SK-N-SH (cell line): ENCODE measurements at regions not wholly inside any gene's neighbourhood (a gene's known extent, or its start where the extent isn't known, plus 50 kb on each side); places are given as distances from the start of the nearest gene placed in this dataset.

Experiments used
- CTCF ChIA-PET: fragments of 300-600, 350-600 bp; formaldehyde crosslinking; extraction: SDS; loops from one replicate; lab custom pipeline; 2021; lab: Yijun Ruan, JAX
- POLR2A ChIA-PET: fragments of 350-600 bp; sonication (Branson Sonifier 250); formaldehyde crosslinking; extraction: SDS; loops from one replicate; lab custom pipeline; 2020; ENCODE audit warnings: antibody characterized with exemption, inconsistent platforms; lab: Yijun Ruan, JAX
- DNase-seq: peaks from one replicate; pipeline ENCODE4 v3.0.0; 2012
- H2AFZ ChIP-seq: fragments of 200-600 bp; sonication (generic); 2 replicates; pipeline ENCODE4 v1.8.1; 2016; ENCODE audit warnings: antibody characterized with exemption, mild to moderate bottlenecking, low read depth
- H3F3A ChIP-seq: fragments of 200-600 bp; sonication (generic); replicated peaks from 2 replicates; pipeline ENCODE3; 2016; ENCODE audit warnings: antibody characterized with exemption, mild to moderate bottlenecking; ENCODE audit not compliant: insufficient read depth
- H3K27ac ChIP-seq, 2 experiments: fragments of 200-500 bp in 1 of 2; fragments of 200-600 bp in 1 of 2; sonication (Bioruptor generic) in 1 of 2; sonication (generic), shearing (Covaris generic) in 1 of 2; 2 replicates each; pipeline versions ENCODE4 v1.5.1 to v1.6.1; 2014 to 2016; ENCODE audit warnings: low read depth in 2 of 2, inconsistent platforms in 1 of 2, low read length in 1 of 2, mild to moderate bottlenecking in 1 of 2, mixed read lengths in 1 of 2
- H3K27me3 ChIP-seq: fragments of 200-600 bp; sonication (generic), shearing (Covaris generic); 2 replicates; pipeline ENCODE4 v1.6.1; 2016; ENCODE audit warnings: mixed run types; ENCODE audit not compliant: insufficient read depth
- H3K36me3 ChIP-seq, 2 experiments: fragments of 200-500 bp in 1 of 2; fragments of 200-600 bp in 1 of 2; sonication (Bioruptor generic) in 1 of 2; sonication (generic) in 1 of 2; replicated peaks in 1 of 2; 2 replicates each; pipeline versions ENCODE3 to v1.5.1; 2014 to 2016; ENCODE audit warnings: low read length in 1 of 2, mild to moderate bottlenecking in 1 of 2; ENCODE audit not compliant: insufficient read depth in 2 of 2, control insufficient read depth in 1 of 2
- H3K4me1 ChIP-seq, 2 experiments: fragments of 200-500 bp in 1 of 2; fragments of 200-600 bp in 1 of 2; sonication (Bioruptor generic) in 1 of 2; sonication (generic), shearing (Covaris generic) in 1 of 2; 2 replicates each; pipeline versions ENCODE4 v1.5.1 to v1.6.1; 2014 to 2016; ENCODE audit warnings: low read depth in 1 of 2, low read length in 1 of 2, mixed run types in 1 of 2; ENCODE audit not compliant: insufficient read depth in 2 of 2, control insufficient read depth in 1 of 2
- H3K4me2 ChIP-seq: fragments of 200-600 bp; sonication (generic), shearing (Covaris generic); 2 replicates; pipeline ENCODE4 v1.6.1; 2017; ENCODE audit warnings: mixed run types
- H3K4me3 ChIP-seq, 2 experiments: fragments of 200-500 bp in 1 of 2; fragments of 200-600 bp in 1 of 2; sonication (Bioruptor generic) in 1 of 2; sonication (generic), shearing (Covaris generic) in 1 of 2; 2 replicates each; pipeline versions ENCODE4 v1.5.1 to v1.8.1; 2014 to 2016; ENCODE audit warnings: low read depth in 2 of 2, inconsistent platforms in 1 of 2, low read length in 1 of 2, mild to moderate bottlenecking in 1 of 2, mixed read lengths in 1 of 2, moderate library complexity in 1 of 2
- H3K79me2 ChIP-seq: fragments of 200-600 bp; sonication (generic); 2 replicates; pipeline ENCODE4 v1.8.1; 2017; ENCODE audit warnings: mild to moderate bottlenecking; ENCODE audit not compliant: insufficient read depth
- H3K9ac ChIP-seq: fragments of 200-600 bp; sonication (generic); 2 replicates; pipeline ENCODE4 v1.6.1; 2017; ENCODE audit warnings: mixed run types
- H3K9me2 ChIP-seq: fragments of 200-600 bp; sonication (generic); 2 replicates; pipeline ENCODE4 v1.6.1; 2017; ENCODE audit warnings: mixed run types
- H3K9me3 ChIP-seq: fragments of 200-600 bp; sonication (generic); 2 replicates; pipeline ENCODE4 v1.6.1; 2017; ENCODE audit warnings: mixed run types, mild to moderate bottlenecking, moderate library complexity
- H4K20me1 ChIP-seq: fragments of 200-600 bp; sonication (generic); 2 replicates; pipeline ENCODE4 v1.6.1; 2017; ENCODE audit warnings: mild to moderate bottlenecking, mixed run types; ENCODE audit not compliant: insufficient read depth
- CHD2 ChIP-seq: fragments of 150-350 bp; IDR thresholded peaks from 2 replicates; pipeline ENCODE4 v1.6.1; 2018; ENCODE audit warnings: low read length; ENCODE audit not compliant: partially characterized antibody
- CTCF ChIP-seq: fragments of 200-600 bp; sonication (generic); IDR thresholded peaks from 2 replicates; pipeline ENCODE4 v1.6.1; 2017; ENCODE audit warnings: antibody characterized with exemption, mild to moderate bottlenecking, moderate library complexity
- ELF1 ChIP-seq: IDR thresholded peaks from 2 replicates; pipeline ENCODE4 v1.4.0; 2012
- EP300 ChIP-seq, 2 experiments: IDR thresholded peaks; 2 replicates each; pipeline versions ENCODE4 v1.4.0 to v1.6.1; 2012; ENCODE audit warnings: borderline replicate concordance in 1 of 2, low read depth in 1 of 2, low read length in 1 of 2
- EZH2phosphoT487 ChIP-seq: fragments of 200-600 bp; sonication (generic); IDR thresholded peaks from 2 replicates; pipeline ENCODE4 v1.6.1; 2017; ENCODE audit warnings: low read depth, mixed run types, mild to moderate bottlenecking, antibody characterized with exemption, moderate library complexity, borderline replicate concordance
- FOXJ3 ChIP-seq: sonication (generic); formaldehyde crosslinking; IDR thresholded peaks from 2 replicates; pipeline ENCODE4 v1.5.1; 2020; ENCODE audit warnings: mild to moderate bottlenecking, missing genetic modification reagents
- NRF1 ChIP-seq: IDR thresholded peaks from 2 replicates; pipeline ENCODE4 v1.6.1; 2012; ENCODE audit warnings: low read depth, mild to moderate bottlenecking, low read length
- POLR2AphosphoS5 ChIP-seq: IDR thresholded peaks from 2 replicates; pipeline ENCODE4 v1.6.1; 2012; ENCODE audit warnings: low read depth, low read length
- RAD21 ChIP-seq: IDR thresholded peaks from 2 replicates; pipeline ENCODE4 v1.6.1; 2012; ENCODE audit warnings: mild to moderate bottlenecking, low read length
- REST ChIP-seq: IDR thresholded peaks from 2 replicates; pipeline ENCODE4 v1.6.1; 2012; ENCODE audit warnings: mild to moderate bottlenecking, low read depth, low read length, moderate library complexity
- RFX5 ChIP-seq: IDR thresholded peaks from 2 replicates; pipeline ENCODE4 v1.6.1; 2012; ENCODE audit warnings: mild to moderate bottlenecking, improper control_type of control experiment, low read length
- RXRA ChIP-seq: IDR thresholded peaks from 2 replicates; pipeline ENCODE4 v1.4.0; 2012; ENCODE audit warnings: low read depth, mild to moderate bottlenecking, borderline replicate concordance
- SMC3 ChIP-seq: IDR thresholded peaks from 2 replicates; pipeline ENCODE4 v1.6.1; 2012; ENCODE audit warnings: low read depth, low read length, improper control_type of control experiment
- TAF1 ChIP-seq: IDR thresholded peaks from 2 replicates; pipeline ENCODE4 v1.6.1; 2012; ENCODE audit warnings: low read depth, mild to moderate bottlenecking, low read length, moderate library complexity, borderline replicate concordance
- WGBS: methylation state at CpG from one replicate; pipeline ENCODE4 v1.1.6; 2017; ENCODE audit warnings: low lambda C conversion rate; 5-methylcytosine and 5-hydroxymethylcytosine counted together

GRCh38 chr9:126097679-126098078 is 228.9 kb upstream of the MVB12B start:
- POLR2A ChIA-PET, result no interaction called here
- Histone ChIP-seq H2AFZ (no peak overlapping the region), H3K79me2 (no peaks in the 10 kb centered on the region), H3K4me1 (no peaks in the 10 kb centered on the region), H4K20me1 (no peaks in the 10 kb centered on the region), H3K9me2 (no peaks in the 10 kb centered on the region), H3K9ac (no peak overlapping the region), H3K4me3 (no peak overlapping the region), H3K27me3 (no peaks in the 10 kb centered on the region), H3K9me3 (no peaks in the 10 kb centered on the region), H3F3A (no peaks in the 10 kb centered on the region), H3K36me3 (no peaks in the 10 kb centered on the region), H3K27ac (no peak overlapping the region), H3K4me2 (no peak overlapping the region)
- TF ChIP-seq NRF1 (no peak), TAF1 (no peak), CHD2 (no peak), FOXJ3 (CRISPR knock-in tag) (no peak), RFX5 (no peak), RAD21 (no peak), POLR2AphosphoS5 (no peak), ELF1 (no peak), EP300 (IDR thresholded peaks at IDR 0.05; ENCODE audit: borderline replicate concordance in 1 of 2, low read depth in 1 of 2, low read length in 1 of 2) (no peak), CTCF (no peak)
- no peak for DNase-seq
- CTCF ChIA-PET, result interaction anchor here (2.3 kb wide), 1 partner anchor 15 kb away, joined by 5 read pairs; no protein-coding TSS in a partner anchor
- 33% methylated on average over 6 of the region's 6 CpGs for WGBS

GRCh38 chr9:126106404-126106803 is 220.2 kb upstream of the MVB12B start:
- no peak for TF ChIP-seq SMC3
- TF ChIP-seq NRF1, result no peak
- TF ChIP-seq TAF1, result no peak
- no peak for TF ChIP-seq FOXJ3 (CRISPR knock-in tag)
- TF ChIP-seq EZH2phosphoT487, result no peak
- no peak for TF ChIP-seq REST
- TF ChIP-seq RXRA, result no peak
- Histone ChIP-seq H3K4me2 (no peak overlapping the region), H3K79me2 (no peaks in the 10 kb centered on the region), H2AFZ (no peak overlapping the region), H3F3A (no peaks in the 10 kb centered on the region), H3K9me2 (no peaks in the 10 kb centered on the region), H3K9ac (no peak overlapping the region), H3K27me3 (no peaks in the 10 kb centered on the region), H3K9me3 (no peaks in the 10 kb centered on the region), H3K4me1 (no peaks in the 10 kb centered on the region), H3K36me3 (no peaks in the 10 kb centered on the region), H4K20me1 (no peaks in the 10 kb centered on the region), H3K4me3 (no peak overlapping the region), H3K27ac (no peak overlapping the region)
- CTCF ChIA-PET, result no interaction called here
- DNase-seq, result no peak
- 56% methylated on average over 5 of the region's 5 CpGs for WGBS
- POLR2A ChIA-PET, result no interaction called here
